Body of pancreas (tissue), 4 donors: ENCODE measurements at regions not wholly inside any gene's neighbourhood (a gene's known extent, or its start where the extent isn't known, plus 50 kb on each side); places are given as distances from the start of the nearest gene placed in this dataset.

Experiments
- POLR2A ChIP-seq, 3 donors: fragments of 450-650 bp; IDR thresholded peaks; one replicate each; pipeline ENCODE4 v1.6.1; 2016; ENCODE audit warnings: antibody characterized with exemption in 3 of 3, mild to moderate bottlenecking in 2 of 3
- TF ChIP-seq, protein P1 (sequence below), 7 experiments: fragments of 450-650 bp in 4 of 7; fragments of 200-600 bp in 3 of 7; sonication (generic) in 3 of 7; IDR thresholded peaks; one replicate each; pipeline ENCODE4 v1.5.1; 2016 to 2019; ENCODE audit warnings: antibody characterized with exemption in 7 of 7

DNA sequence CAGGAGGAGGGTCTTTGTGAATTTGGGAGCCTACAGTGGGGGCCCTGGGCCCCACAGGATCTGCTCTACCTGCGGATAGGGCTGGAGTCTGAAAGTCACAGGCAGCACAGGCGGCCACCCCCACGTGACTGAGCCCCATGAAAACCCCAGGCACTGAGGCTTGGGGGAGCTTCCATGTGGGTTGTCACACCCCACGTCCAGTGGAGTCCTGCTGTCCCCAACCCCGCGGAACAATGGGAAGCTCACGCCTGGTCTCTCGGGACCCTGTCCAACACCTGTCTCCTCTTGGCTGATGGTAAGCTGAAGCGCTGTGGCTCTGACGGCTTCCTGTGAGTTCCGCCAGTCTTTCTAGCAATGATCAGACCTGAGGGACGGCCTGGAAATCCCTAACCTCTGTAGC is 85.8 kb downstream of the PTGR3 start:
- TF ChIP-seq, protein P1, sequence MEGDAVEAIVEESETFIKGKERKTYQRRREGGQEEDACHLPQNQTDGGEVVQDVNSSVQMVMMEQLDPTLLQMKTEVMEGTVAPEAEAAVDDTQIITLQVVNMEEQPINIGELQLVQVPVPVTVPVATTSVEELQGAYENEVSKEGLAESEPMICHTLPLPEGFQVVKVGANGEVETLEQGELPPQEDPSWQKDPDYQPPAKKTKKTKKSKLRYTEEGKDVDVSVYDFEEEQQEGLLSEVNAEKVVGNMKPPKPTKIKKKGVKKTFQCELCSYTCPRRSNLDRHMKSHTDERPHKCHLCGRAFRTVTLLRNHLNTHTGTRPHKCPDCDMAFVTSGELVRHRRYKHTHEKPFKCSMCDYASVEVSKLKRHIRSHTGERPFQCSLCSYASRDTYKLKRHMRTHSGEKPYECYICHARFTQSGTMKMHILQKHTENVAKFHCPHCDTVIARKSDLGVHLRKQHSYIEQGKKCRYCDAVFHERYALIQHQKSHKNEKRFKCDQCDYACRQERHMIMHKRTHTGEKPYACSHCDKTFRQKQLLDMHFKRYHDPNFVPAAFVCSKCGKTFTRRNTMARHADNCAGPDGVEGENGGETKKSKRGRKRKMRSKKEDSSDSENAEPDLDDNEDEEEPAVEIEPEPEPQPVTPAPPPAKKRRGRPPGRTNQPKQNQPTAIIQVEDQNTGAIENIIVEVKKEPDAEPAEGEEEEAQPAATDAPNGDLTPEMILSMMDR (IDR thresholded peaks at IDR 0.05) = no peak
- TF ChIP-seq POLR2A (IDR thresholded peaks at IDR 0.05) = no peak
